ENCODE measurements at regions not wholly inside any gene's neighbourhood (a gene's known extent, or its start where the extent isn't known, plus 50 kb on each side); places are given as distances from the start of the nearest gene placed in this dataset.

- TF ChIP-seq REST (IDR thresholded peaks at IDR 0.05; ENCODE audit: borderline replicate concordance) = no peak
- no peak for TF ChIP-seq REST (CRISPR knock-in tag; IDR thresholded peaks at IDR 0.05; ENCODE audit: low read depth)
- TF ChIP-seq TSC22D4 (tag; IDR thresholded peaks at IDR 0.05) = no peak
- no peak for TF ChIP-seq PTBP1 (IDR thresholded peaks at IDR 0.05; ENCODE audit: low read depth, low read length)
- no peak for TF ChIP-seq AFF1 (IDR thresholded peaks at IDR 0.05; ENCODE audit: low read depth in 1 of 2, partially characterized antibody in 2 of 2)
- no peak for TF ChIP-seq ZNF253 (CRISPR knock-in tag; conservative IDR thresholded peaks at IDR 0.05)
- no peak for TF ChIP-seq FOS (IDR thresholded peaks at IDR 0.05; ENCODE audit: extremely low read depth, insufficient read length)
These were observed 114.3 kb upstream of the SLC24A3 start (continued) for GRCh38 chr20:19098117-19098516.
